Activated CD4-positive, CD25-positive, alpha-beta regulatory T cell treated with anti-CD3 and anti-CD28 coated beads, Interleukin-2, amount 50 U/mL, for 72 hours (primary cell): ENCODE measurements at regions not wholly inside any gene's neighbourhood (a gene's known extent, or its start where the extent isn't known, plus 50 kb on each side); places are given as distances from the start of the nearest gene placed in this dataset.
"Not testable (repeated sequence)": the region's sequence is repeated elsewhere in the genome, so short reads cannot be mapped to it uniquely, and the experiment has no call there.

Source experiments
- DNase-seq: peaks from one replicate; pipeline ENCODE4 v3.0.0; 2021

GRCh38 chr20:40896814-40897700 is 131.6 kb upstream of the TOP1 start:
- DNase-seq: no peak

GRCh38 chr20:40899344-40899743 is 129.3 kb upstream of the TOP1 start:
- DNase-seq: no peak

- no peak for DNase-seq
Measured at GRCh38 chr20:40900666-40901215, 127.9 kb upstream of the TOP1 start.

GRCh38 chr20:40902661-40903060 is 126.0 kb upstream of the TOP1 start:
- DNase-seq: no peak

GRCh38 chr20:40908309-40908708 is 120.3 kb upstream of the TOP1 start:
- no peak for DNase-seq

GRCh38 chr20:40909489-40909888 is 119.1 kb upstream of the TOP1 start:
- DNase-seq: not testable (repeated sequence)

- not testable (repeated sequence) for DNase-seq
Measured at GRCh38 chr20:40910436-40910835, 118.2 kb upstream of the TOP1 start.

- DNase-seq: not testable (repeated sequence)
Measured at GRCh38 chr20:40911152-40911551, 117.5 kb upstream of the TOP1 start.

GRCh38 chr20:40913224-40914185 is 115.1 kb upstream of the TOP1 start:
- no peak for DNase-seq

GRCh38 chr20:40915756-40916155 is 112.9 kb upstream of the TOP1 start:
- no peak for DNase-seq

- DNase-seq: no peak
Measured at GRCh38 chr20:40916276-40916675, 112.3 kb upstream of the TOP1 start.

- no peak for DNase-seq
Measured at GRCh38 chr20:40920291-40920690, 108.3 kb upstream of the TOP1 start.

- DNase-seq: no peak
Measured at GRCh38 chr20:40922865-40923264, 105.8 kb upstream of the TOP1 start.

GRCh38 chr20:40925829-40926510 is 102.7 kb upstream of the TOP1 start:
- no peak for DNase-seq

GRCh38 chr20:40926928-40927327 is 101.7 kb upstream of the TOP1 start:
- no peak for DNase-seq

- no peak for DNase-seq
Measured at GRCh38 chr20:40930561-40930960, 98.1 kb upstream of the TOP1 start.

GRCh38 chr20:40931410-40932044 is 97.1 kb upstream of the TOP1 start:
- no peak for DNase-seq

GRCh38 chr20:40932436-40932835 is 96.2 kb upstream of the TOP1 start:
- DNase-seq: no peak

GRCh38 chr20:40933758-40934157 is 94.9 kb upstream of the TOP1 start:
- no peak for DNase-seq

- DNase-seq: no peak
Measured at GRCh38 chr20:40938020-40938419, 90.6 kb upstream of the TOP1 start.

GRCh38 chr20:40939667-40940066 is 89.0 kb upstream of the TOP1 start:
- no peak for DNase-seq

GRCh38 chr20:40941133-40941610 is 87.5 kb upstream of the TOP1 start:
- DNase-seq: no peak
